Fibroblast of lung (primary cell): ENCODE measurements at regions not wholly inside any gene's neighbourhood (a gene's known extent, or its start where the extent isn't known, plus 50 kb on each side); places are given as distances from the start of the nearest gene placed in this dataset.

Source experiments
- CTCF ChIP-seq, 2 donors: IDR thresholded peaks in 1 of 2; conservative IDR thresholded peaks in 1 of 2; 1 replicate in 1 of 2; 2 replicates in 1 of 2; pipeline ENCODE4 v1.5.1; 2011 to 2012; ENCODE audit warnings: low read length in 2 of 2, control low read depth in 1 of 2, inconsistent platforms in 1 of 2, low read depth in 1 of 2, mild to moderate bottlenecking in 1 of 2
- EZH2 ChIP-seq: IDR thresholded peaks from 2 replicates; pipeline ENCODE4 v1.5.1; 2012; ENCODE audit warnings: low read length, control low read depth, mild to moderate bottlenecking; ENCODE audit errors: missing control alignments

- TF ChIP-seq EZH2 (no peak), CTCF (conservative IDR thresholded peaks at IDR 0.05 in 1 of 2, IDR thresholded peaks at IDR 0.05 in 1 of 2; ENCODE audit: low read depth in 1 of 2, low read length in 2 of 2) (no peak)
Observed at GRCh38 chr20:7540923-7541322, 399.3 kb downstream of the HAO1 start.
